Pons (tissue), 1 donor: ENCODE measurements at regions not wholly inside any gene's neighbourhood (a gene's known extent, or its start where the extent isn't known, plus 50 kb on each side); places are given as distances from the start of the nearest gene placed in this dataset.

Source experiments
- DNase-seq: peaks from one replicate; pipeline ENCODE4 v3.0.0-alpha.2; 2016; ENCODE audit warnings: low spot score

GRCh38 chr5:152995214-152995725, 495.2 kb upstream of the GRIA1 start:
- no peak for DNase-seq

- DNase-seq: no peak
Measured at GRCh38 chr5:153005711-153006110, 484.8 kb upstream of the GRIA1 start.

GRCh38 chr5:153006681-153007080, 483.8 kb upstream of the GRIA1 start:
- DNase-seq: no peak

- no peak for DNase-seq
Measured at GRCh38 chr5:153014194-153014593, 476.3 kb upstream of the GRIA1 start.

GRCh38 chr5:153018121-153018520, 472.3 kb upstream of the GRIA1 start:
- no peak for DNase-seq

GRCh38 chr5:153030755-153031725, 459.4 kb upstream of the GRIA1 start:
- DNase-seq: no peak

GRCh38 chr5:153039501-153039900, 451.0 kb upstream of the GRIA1 start:
- no peak for DNase-seq

GRCh38 chr5:153043886-153044285, 446.6 kb upstream of the GRIA1 start:
- no peak for DNase-seq

GRCh38 chr5:153050496-153051179, 439.8 kb upstream of the GRIA1 start:
- DNase-seq: no peak

GRCh38 chr5:153066281-153066680, 424.2 kb upstream of the GRIA1 start:
- DNase-seq: no peak

- DNase-seq: no peak
Measured at GRCh38 chr5:153067869-153068268, 422.6 kb upstream of the GRIA1 start.

GRCh38 chr5:153079396-153079795, 411.1 kb upstream of the GRIA1 start:
- DNase-seq: no peak

- DNase-seq: no peak
Measured at GRCh38 chr5:153080940-153081339, 409.5 kb upstream of the GRIA1 start.

- DNase-seq: no peak
Measured at GRCh38 chr5:153081385-153081784, 409.1 kb upstream of the GRIA1 start.

GRCh38 chr5:153084511-153084910, 406.0 kb upstream of the GRIA1 start:
- no peak for DNase-seq

- DNase-seq: no peak
Measured at GRCh38 chr5:153086486-153086885, 404.0 kb upstream of the GRIA1 start.

- DNase-seq: no peak
Measured at GRCh38 chr5:153088538-153088937, 401.9 kb upstream of the GRIA1 start.

- no peak for DNase-seq
Measured at GRCh38 chr5:153094333-153094732, 396.1 kb upstream of the GRIA1 start.

- DNase-seq: no peak
Measured at GRCh38 chr5:153096381-153096780, 394.1 kb upstream of the GRIA1 start.

- no peak for DNase-seq
Measured at GRCh38 chr5:153099328-153099727, 391.1 kb upstream of the GRIA1 start.

- DNase-seq: no peak
Measured at GRCh38 chr5:153101235-153102180, 389.0 kb upstream of the GRIA1 start.

- DNase-seq: no peak
Measured at GRCh38 chr5:153116916-153117315, 373.6 kb upstream of the GRIA1 start.
